HFF-Myc (cell line): ENCODE measurements at regions not wholly inside any gene's neighbourhood (a gene's known extent, or its start where the extent isn't known, plus 50 kb on each side); places are given as distances from the start of the nearest gene placed in this dataset.

Experiments
- DNase-seq: peaks from one replicate; pipeline ENCODE4 v3.0.0-alpha.2; 2011; ENCODE audit warnings: low read depth; ENCODE audit errors: extremely low read depth
- H3K4me3 ChIP-seq: replicated peaks from 2 replicates; pipeline ENCODE4 v1.5.1; 2011; ENCODE audit warnings: low read depth, mild to moderate bottlenecking, control low read depth, low read length
- CTCF ChIP-seq: IDR thresholded peaks from 2 replicates; pipeline ENCODE4 v1.5.1; 2012; ENCODE audit warnings: mild to moderate bottlenecking, low read depth, low read length, control low read depth; ENCODE audit errors: missing control alignments

DNA sequence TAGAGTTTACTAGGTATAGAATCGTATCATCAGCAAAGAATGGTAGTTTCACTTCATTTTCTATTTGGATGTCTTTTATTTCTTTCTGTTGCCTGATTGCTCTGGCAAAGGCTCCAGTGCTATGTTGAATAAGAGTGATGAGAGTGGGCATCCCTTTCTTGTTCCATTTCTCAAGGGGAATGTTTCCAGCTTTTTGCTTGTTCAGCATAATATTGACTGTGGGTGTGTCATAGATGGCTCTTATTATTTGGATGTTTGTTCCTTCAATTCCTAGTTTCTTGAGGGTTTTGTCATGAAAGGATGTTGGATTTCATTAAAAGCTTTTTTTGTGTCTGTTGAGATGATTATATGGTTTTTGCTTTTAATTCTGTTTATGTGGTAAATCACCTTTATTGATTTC is 1114.5 kb downstream of the RAPGEF2 start:
- no peak for TF ChIP-seq CTCF
- DNase-seq: no peak
- H3K4me3 ChIP-seq: no peak overlapping the region

GRCh38 chr4:160224049-160224448 is 1121.2 kb downstream of the RAPGEF2 start:
- no peak overlapping the region for H3K4me3 ChIP-seq
- DNase-seq: no peak
- TF ChIP-seq CTCF: no peak

DNA sequence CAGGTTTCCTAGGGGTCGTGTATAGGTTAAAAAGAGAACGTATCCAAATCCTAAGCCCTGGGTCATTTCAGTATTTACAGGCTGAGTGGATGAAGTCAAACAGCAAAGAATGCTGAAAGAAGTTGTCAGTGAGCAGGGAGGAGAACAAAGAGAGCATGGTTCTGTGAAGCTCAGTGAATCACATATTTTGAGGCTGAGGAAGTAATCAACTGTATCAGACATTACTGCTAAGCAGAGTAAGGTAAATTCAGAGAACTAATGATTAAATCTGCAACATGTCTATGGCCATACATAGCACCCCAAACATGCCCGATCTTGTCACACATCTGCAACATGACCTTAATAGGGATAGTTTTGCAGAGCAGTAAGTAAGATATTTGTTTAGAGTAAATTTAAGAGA is 1130.3 kb downstream of the RAPGEF2 start:
- DNase-seq: no peak
- no peak for TF ChIP-seq CTCF
- no peak overlapping the region for H3K4me3 ChIP-seq

GRCh38 chr4:160235285-160235684 is 1132.4 kb downstream of the RAPGEF2 start:
- DNase-seq: no peak
- H3K4me3 ChIP-seq: no peak overlapping the region
- TF ChIP-seq CTCF: no peak

DNA sequence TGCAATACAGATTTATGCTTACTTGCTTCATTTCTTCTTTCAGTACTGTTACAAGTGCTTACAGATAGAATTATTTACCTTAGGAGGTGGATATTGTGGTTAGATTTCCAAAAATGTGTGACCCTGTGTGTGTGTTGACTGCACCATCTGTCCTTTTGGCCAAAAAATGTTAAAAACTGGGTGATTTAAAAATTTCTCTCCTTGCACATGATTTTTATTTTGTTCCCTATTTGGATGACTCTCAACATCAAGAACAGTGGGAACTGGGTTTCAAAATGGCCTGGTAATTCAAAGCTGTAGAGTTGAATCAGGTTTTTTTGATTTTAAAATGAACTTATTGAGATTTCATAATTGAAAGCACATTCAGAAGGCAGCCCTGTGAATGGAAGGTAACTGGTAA is 1132.9 kb downstream of the RAPGEF2 start:
- TF ChIP-seq CTCF: no peak
- H3K4me3 ChIP-seq: no peak overlapping the region
- no peak for DNase-seq

DNA sequence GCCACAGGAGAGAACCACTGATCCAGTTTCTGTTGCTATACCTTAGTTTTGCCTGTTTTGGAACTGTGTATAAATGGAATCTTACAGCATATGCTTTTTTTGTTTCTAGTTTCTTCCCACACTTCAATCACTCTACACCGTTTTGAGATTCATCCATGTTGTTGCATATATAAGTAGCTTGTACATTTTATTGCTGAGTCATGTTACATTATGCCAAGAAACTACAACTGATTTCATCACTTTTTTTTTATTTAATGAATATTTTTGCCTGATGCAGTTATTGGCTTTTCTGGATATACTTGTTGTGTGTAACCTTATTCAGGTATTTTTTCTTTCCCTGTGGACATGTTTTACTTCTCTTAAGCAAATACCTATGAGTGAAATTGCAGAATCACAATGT is 1135.9 kb downstream of the RAPGEF2 start:
- no peak overlapping the region for H3K4me3 ChIP-seq
- no peak for TF ChIP-seq CTCF
- DNase-seq: no peak

- TF ChIP-seq CTCF: no peak
- no peak for DNase-seq
- H3K4me3 ChIP-seq: no peak overlapping the region
These were observed 1144.3 kb downstream of the RAPGEF2 start for GRCh38 chr4:160247091-160247656.
